Skin of body (tissue), 1 donor: ENCODE measurements at regions not wholly inside any gene's neighbourhood (a gene's known extent, or its start where the extent isn't known, plus 50 kb on each side); places are given as distances from the start of the nearest gene placed in this dataset.

Source experiments
- DNase-seq: peaks from one replicate; lab custom pipeline; 2025; lab: John Stamatoyannopoulos, UW

DNA sequence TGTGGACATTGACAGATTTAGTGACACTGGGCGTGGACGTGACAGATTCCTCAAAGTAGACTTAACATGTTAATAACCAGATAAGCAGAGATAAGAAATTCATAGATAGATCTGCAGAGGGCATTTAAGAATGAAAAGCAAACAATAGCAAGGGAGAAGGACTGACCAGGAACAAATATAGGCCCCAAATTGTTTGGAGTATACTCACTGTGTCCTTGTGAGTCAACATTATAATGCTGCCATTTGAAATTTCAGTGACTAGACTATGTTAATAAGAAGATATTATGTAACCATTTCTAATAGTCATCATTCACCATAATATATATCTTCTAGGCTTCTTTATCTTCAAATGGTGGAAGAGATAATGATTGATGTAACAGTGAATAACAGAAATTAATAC, 78.1 kb upstream of the SLC38A11 start:
- no peak for DNase-seq

DNA sequence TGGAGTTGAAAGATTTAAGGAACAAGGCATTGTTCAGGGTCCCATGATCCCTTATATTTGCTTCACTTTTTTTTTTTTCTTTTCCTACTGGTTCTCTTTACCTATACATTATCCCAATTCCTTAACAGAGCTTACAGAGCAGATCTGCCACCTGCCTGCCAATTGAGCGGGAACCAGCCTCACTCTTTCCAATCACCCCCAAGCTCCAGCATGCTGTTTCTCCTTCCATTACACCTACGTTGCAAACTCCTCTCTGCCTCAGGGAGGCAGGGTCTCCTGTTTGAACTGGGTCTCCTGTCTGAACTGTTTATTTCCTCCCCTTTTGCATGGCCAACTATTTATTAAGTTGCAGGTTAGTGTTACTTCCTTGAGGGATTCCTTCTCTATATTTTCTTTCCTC, 77.2 kb upstream of the SLC38A11 start:
- no peak for DNase-seq

DNA sequence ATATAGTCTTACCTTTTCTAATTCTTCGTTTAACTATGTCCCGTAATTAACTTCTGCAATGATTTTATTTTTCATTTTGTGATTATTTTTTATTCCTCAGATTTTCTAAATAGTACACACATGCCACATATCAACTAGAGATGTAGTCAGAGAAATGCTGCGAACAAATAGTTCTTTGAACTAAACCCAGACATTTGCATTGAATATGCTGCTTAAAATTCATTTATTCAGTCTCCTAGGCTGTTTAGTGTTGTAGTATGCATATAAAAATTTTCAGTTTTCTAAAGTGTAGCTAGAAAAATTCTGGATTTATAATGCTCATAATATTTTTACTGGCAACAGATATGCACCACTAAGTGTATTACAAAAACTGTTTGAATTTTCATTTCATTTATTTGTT, 68.9 kb upstream of the SLC38A11 start:
- no peak for DNase-seq

DNA sequence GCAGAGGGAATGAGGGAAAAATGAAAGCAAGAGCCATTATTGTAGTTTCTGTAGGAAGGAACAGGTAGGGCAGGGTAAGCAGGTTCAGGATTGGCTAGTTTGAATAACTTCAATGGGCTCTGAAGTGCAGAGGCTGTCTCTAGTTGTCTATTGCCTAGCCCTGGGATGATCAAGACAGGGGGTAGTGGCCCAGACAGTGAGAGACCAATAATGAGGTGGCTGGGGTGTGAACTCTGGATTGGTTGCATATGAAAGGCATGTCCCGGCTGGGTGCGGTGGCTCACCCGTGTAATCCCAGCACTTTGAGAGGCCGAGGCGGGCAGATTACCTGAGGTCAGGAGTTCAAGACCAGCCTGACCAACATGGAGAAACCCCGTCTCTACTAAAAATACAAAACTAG, 67.5 kb upstream of the SLC38A11 start:
- DNase-seq: no peak

DNA sequence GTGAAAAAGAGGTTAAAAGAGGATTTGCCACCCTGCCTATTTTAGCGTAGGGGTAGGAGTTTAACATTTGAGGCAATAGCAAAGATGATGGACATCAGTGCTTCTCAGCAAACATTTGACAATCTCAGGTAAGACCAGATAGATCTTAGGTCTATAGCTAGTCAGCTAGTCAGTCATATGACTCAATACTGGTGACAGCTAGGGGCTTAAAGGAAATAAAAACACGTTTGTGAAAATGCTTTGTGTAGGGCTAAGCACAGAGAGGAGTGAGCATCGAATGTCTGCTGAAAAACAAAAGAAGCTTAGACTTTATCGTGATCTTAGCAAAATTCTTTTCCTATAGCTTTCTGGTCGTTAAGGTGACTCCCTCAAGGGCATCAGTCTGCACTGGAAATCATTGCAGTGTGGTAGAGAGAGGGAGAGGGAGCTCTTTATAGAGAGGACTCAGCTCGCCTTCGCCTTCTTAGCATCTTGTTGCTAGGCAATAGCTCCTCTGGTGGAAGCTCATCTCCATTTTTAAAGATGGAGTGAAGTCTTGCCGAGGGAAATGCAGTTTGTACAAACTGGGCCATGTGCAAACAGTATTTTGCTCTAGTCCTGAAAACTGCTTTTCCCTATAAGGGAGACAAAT, 62.8 kb upstream of the SLC38A11 start:
- DNase-seq: no peak

DNA sequence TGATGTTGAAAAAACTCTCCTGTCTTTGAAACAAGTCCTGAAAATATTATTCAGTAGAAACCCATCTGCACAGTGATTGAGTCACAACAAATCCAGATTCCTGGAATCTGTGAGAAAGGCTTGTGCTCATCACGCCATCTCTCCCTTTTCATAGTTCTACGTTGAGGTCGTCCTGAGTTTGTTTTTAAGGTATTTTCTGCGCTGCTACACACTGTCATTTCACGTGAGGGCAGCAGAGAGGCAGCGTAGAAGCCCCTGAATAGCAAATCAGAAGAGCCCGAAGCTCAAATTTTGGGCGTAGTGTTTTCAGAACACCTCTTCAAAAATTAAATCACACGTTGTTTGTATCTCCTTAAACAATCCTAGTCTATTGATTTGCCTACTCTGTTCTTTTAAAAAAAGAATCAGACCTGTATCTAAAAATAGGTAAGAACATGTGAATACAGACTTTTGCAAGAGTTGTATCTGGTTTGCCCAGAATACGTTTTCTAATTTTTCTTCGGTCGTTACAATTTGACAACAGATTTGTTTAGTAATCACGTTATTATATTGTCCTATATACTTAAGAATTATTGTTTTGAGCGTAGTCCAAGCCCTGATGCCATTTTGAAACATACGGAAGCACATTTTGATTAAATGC, 61.6 kb upstream of the SLC38A11 start:
- DNase-seq: peak; percentile 16

DNA sequence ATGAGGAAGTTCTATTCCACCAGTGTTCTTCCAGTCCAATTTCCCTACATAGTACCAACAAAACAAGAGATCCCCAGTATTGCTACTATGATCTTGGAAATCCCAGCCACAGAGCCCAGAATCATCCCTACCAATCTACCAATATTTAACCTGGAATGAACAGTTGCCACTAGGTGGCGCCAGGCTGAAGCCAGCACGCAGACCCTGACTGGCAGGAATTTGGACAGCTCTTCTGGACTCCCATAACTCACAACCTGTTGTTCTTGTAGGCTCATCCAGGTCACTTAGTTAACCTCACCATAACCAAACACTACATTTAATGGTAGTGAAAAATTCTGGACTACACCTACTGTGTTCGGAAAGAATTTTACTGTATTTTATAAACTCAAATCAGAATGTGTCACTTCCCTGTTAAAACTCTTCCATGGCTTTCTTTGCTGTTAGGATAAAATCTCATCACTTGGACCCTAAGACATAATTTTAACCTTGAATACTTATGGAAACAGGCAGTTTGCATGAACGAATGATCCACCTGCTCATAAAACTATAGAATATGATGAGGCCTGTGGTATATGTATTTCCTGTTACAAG, 59.8 kb upstream of the SLC38A11 start:
- DNase-seq: peak; percentile 13

DNA sequence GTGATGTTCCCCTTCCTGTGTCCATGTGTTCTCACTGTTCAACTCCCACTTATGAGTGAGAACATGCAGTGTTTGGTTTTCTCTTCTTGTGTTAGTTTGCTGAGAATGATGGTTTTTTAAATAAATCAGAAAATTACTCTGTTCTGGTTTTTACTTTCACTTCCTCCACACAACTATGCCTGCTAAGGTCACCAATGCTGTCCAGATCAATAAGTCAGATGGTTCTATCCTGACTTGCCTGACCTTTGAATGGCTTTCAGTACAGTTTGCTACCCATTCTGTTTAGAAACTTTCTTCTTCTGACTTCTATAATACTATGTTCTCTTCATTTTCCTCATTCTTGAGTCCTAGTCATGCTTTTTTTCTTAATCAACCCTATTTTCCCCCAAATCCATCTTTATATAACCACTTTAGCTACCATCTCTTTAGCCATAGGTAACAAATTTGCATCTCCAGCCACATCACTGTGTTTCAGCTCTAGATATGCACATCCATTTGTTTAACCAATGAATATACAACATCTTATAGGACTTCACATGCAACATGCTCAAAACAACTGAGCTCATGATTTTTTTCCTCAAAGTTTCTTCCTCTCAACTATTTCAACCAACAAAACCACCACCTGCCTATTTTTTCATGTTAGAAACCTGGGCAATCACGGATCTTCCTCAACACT, 58.8 kb upstream of the SLC38A11 start:
- DNase-seq: no peak

DNA sequence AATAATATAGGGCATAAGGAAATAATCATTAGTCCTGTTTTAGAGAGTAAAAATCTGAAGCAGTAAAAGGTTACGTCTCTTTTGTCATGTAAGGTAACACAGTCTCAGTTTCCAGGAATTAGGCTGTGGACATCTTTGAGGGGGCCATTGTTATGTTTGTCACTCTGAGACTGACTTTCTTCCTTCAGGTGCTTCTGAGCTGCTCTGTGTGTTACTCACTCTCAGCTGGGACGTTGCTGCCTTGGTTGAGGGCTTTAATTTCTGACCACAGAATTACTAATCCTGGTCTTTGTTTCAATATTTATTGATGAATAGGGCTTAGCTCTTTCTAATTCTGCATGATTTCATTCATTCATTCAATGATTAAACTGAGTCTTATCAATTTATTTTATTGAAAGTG, 55.9 kb upstream of the SLC38A11 start:
- no peak for DNase-seq

DNA sequence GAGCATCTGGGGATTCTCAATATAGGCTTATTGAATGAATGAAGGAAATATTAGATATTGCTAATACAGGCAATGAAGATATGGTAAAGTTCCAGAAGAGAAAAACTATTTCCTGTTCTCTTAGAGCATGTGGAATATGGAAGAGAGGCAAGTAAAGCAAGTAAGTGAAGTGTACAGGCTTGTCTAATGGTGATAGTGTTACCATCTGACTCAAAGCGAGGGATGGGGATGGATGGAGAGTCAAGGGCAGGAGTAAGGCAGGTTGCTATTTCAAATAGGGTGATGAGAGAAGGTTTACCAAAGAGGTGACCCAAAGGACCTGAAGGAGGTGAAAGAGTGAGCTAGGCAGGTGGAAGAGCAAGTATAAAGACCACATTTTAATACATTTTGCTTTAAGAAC, 55.2 kb upstream of the SLC38A11 start:
- no peak for DNase-seq

DNA sequence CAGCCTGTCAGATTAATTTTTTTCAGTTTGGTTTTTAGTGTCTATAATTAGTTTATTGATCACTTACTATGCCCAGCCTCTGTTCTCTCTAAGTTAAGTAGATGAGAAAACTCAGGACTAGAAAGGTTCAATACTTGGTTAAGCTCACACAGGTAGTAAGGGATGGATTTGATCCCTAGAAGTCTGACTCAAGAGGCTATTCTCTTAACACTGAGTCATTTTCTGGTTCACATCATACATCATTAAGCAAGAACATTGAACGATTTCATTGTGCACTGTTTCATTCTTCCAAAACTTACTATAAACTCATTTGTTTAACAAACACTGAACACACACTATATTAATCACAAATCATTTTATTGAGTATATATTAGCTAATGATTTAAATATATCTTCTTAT, 54.1 kb upstream of the SLC38A11 start:
- DNase-seq: no peak

DNA sequence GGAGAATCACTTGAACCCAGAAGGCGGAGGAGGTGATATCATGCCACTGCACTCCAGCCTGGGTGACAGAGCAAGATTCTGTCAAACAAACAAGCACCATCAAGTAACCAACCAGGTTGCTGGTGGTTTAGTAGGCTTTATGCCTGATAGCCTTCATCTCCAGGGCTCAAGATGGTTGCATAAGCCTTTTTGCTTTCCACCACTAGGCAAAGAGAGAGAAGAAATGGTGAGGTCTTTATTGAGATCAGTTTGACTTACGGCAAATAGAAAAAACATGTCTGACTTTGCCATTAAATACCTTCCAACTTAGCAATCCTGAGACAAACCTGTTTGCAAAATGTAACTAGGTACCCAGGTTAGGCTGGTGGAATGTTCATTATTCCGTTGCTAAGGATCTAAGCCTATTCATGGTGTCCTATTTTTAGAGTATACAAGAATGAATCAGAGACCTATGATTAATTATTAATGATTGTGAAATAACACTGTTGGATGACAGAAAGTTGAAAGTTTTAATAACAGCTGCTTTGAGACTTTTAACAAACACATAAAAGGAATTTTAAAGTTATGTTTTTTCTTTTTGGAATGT, 53.5 kb upstream of the SLC38A11 start:
- DNase-seq: no peak

DNA sequence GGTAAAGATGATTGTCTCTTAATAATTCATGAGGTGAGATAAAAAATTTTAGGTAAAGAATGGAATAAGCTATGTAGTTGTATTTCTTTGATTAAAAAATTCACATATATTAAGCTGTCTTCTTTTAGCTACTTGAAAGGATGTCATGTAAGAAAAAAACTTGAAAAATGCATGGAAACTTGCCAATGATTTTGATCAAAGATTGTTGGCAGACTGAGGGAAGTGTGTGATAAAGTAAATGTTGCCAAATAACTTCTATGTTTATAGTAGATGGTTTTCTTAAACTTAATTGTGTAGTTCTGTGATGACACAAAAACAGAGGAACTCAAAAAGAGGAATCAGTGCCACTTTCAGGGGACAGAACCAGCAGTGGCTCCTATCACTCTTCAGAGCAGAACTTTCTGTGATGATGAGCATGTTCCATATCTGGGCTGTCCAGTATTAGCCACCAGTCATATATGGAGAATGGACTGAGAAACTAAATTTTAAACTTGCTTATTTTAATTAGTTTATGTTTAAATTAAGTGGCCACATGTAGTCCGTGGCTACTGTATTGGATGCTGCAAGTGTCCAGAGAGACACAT, 51.9 kb upstream of the SLC38A11 start:
- peak; percentile 8 for DNase-seq
